ENCODE measurements at regions not wholly inside any gene's neighbourhood (a gene's known extent, or its start where the extent isn't known, plus 50 kb on each side); places are given as distances from the start of the nearest gene placed in this dataset.
"Not testable (repeated sequence)": the region's sequence is repeated elsewhere in the genome, so short reads cannot be mapped to it uniquely, and the experiment has no call there.

- DNase-seq: no peak
Measured at GRCh38 chr5:174610968-174611367, 113.4 kb upstream of the MSX2 start.

GRCh38 chr5:174612686-174613085, 111.7 kb upstream of the MSX2 start:
- no peak for DNase-seq

- no peak for DNase-seq
Measured at GRCh38 chr5:174614500-174615135, 109.8 kb upstream of the MSX2 start.

GRCh38 chr5:174616036-174616435, 108.3 kb upstream of the MSX2 start:
- no peak for DNase-seq

GRCh38 chr5:174617285-174617684, 107.1 kb upstream of the MSX2 start:
- no peak for DNase-seq

GRCh38 chr5:174617910-174618309, 106.5 kb upstream of the MSX2 start:
- DNase-seq: no peak

GRCh38 chr5:174618589-174618988, 105.8 kb upstream of the MSX2 start:
- DNase-seq: no peak

GRCh38 chr5:174622067-174622466, 102.3 kb upstream of the MSX2 start:
- DNase-seq: no peak

GRCh38 chr5:174623018-174623417, 101.4 kb upstream of the MSX2 start:
- no peak for DNase-seq

GRCh38 chr5:174623433-174624019, 100.9 kb upstream of the MSX2 start:
- DNase-seq: no peak

- DNase-seq: no peak
Measured at GRCh38 chr5:174624733-174625522, 99.5 kb upstream of the MSX2 start.

GRCh38 chr5:174625591-174626350, 98.6 kb upstream of the MSX2 start:
- no peak for DNase-seq

GRCh38 chr5:174626369-174626920, 97.9 kb upstream of the MSX2 start:
- DNase-seq: no peak

- DNase-seq: no peak
Measured at GRCh38 chr5:174636094-174636493, 88.3 kb upstream of the MSX2 start.

- no peak for DNase-seq
Measured at GRCh38 chr5:174642816-174643405, 81.5 kb upstream of the MSX2 start.

GRCh38 chr5:174644436-174644835, 79.9 kb upstream of the MSX2 start:
- DNase-seq: no peak

- no peak for DNase-seq
Measured at GRCh38 chr5:174644923-174645322, 79.5 kb upstream of the MSX2 start.

- no peak for DNase-seq
Measured at GRCh38 chr5:174645677-174646076, 78.7 kb upstream of the MSX2 start.

GRCh38 chr5:174648618-174649017, 75.8 kb upstream of the MSX2 start:
- not testable (repeated sequence) for DNase-seq

- DNase-seq: no peak
Measured at GRCh38 chr5:174649391-174649790, 75.0 kb upstream of the MSX2 start.

GRCh38 chr5:174654442-174654841, 69.9 kb upstream of the MSX2 start:
- no peak for DNase-seq

GRCh38 chr5:174655351-174655750, 69.0 kb upstream of the MSX2 start:
- no peak for DNase-seq

All from GOT3 (cell line).